Non-pigmented ciliary epithelial cell (primary cell): ENCODE measurements at regions not wholly inside any gene's neighbourhood (a gene's known extent, or its start where the extent isn't known, plus 50 kb on each side); places are given as distances from the start of the nearest gene placed in this dataset.
"Not testable (repeated sequence)": the region's sequence is repeated elsewhere in the genome, so short reads cannot be mapped to it uniquely, and the experiment has no call there.

Experiments used
- DNase-seq: peaks from one replicate; pipeline ENCODE4 v3.0.0-alpha.2; 2010; ENCODE audit warnings: low read depth

- no peak for DNase-seq
Observed at GRCh38 chr6:106884576-106884975, 90.0 kb downstream of the CD24 start.

GRCh38 chr6:106883808-106884262 is 90.7 kb downstream of the CD24 start:
- DNase-seq: no peak

- no peak for DNase-seq
Observed at GRCh38 chr6:106882601-106883518, 91.7 kb downstream of the CD24 start.

GRCh38 chr6:106882138-106882537 is 92.4 kb downstream of the CD24 start:
- no peak for DNase-seq

- DNase-seq: no peak
Observed at GRCh38 chr6:106880952-106881351, 93.6 kb downstream of the CD24 start.

GRCh38 chr6:106875782-106876321 is 98.7 kb downstream of the CD24 start:
- DNase-seq: no peak

- no peak for DNase-seq
Observed at GRCh38 chr6:106874481-106874880, 100.0 kb downstream of the CD24 start.

- no peak for DNase-seq
Observed at GRCh38 chr6:106872049-106872448, 102.5 kb downstream of the CD24 start.

GRCh38 chr6:106870824-106871717 is 103.5 kb downstream of the CD24 start:
- DNase-seq: no peak

GRCh38 chr6:106870069-106870468 is 104.5 kb downstream of the CD24 start:
- DNase-seq: peak; percentile 63

- no peak for DNase-seq
Observed at GRCh38 chr6:106869203-106869602, 105.3 kb downstream of the CD24 start.

- DNase-seq: no peak
Observed at GRCh38 chr6:106866875-106867658, 107.5 kb downstream of the CD24 start.

- no peak for DNase-seq
Observed at GRCh38 chr6:106862858-106863257, 111.7 kb downstream of the CD24 start.

GRCh38 chr6:106860940-106861339 is 113.6 kb downstream of the CD24 start:
- no peak for DNase-seq

- DNase-seq: no peak
Observed at GRCh38 chr6:106858653-106859092, 115.9 kb downstream of the CD24 start.

- no peak for DNase-seq
Observed at GRCh38 chr6:106857771-106858652, 116.5 kb downstream of the CD24 start.

- DNase-seq: not testable (repeated sequence)
Observed at GRCh38 chr6:106857310-106857709, 117.2 kb downstream of the CD24 start.

- DNase-seq: no peak
Observed at GRCh38 chr6:106856227-106856874, 118.2 kb downstream of the CD24 start.

- DNase-seq: no peak
Observed at GRCh38 chr6:106855117-106855516, 119.4 kb downstream of the CD24 start.
